Right renal cortex interstitium (tissue), 3 donors: ENCODE measurements at regions not wholly inside any gene's neighbourhood (a gene's known extent, or its start where the extent isn't known, plus 50 kb on each side); places are given as distances from the start of the nearest gene placed in this dataset.
A peak's percentile ranks its signal among the peaks of the same experiment; 100 is the strongest.

Experiments used
- DNase-seq, 3 donors: peaks; one replicate each; pipeline ENCODE4 v3.0.0-alpha.2; 2013; ENCODE audit warnings: low read depth in 3 of 3, low spot score in 2 of 3

DNA sequence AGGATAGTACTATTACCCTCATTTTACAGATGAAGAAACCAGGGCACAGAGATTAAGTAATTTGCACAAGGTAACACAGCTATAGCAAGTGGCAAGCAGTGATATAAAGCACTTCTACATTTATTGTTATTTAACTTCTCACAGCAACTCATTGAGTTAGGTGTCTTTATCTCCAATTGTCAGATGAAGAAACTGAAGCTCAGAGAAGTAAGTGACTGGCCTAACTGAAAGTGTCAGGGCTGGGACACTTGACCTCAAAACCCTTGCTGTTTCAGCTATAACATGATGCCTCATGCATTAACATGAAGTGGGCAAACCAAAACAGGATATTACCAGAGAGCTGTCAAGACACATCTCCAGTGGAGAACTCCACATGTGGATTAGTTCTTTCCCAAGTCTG, 65.8 kb upstream of the LEKR1 start:
- no peak for DNase-seq

DNA sequence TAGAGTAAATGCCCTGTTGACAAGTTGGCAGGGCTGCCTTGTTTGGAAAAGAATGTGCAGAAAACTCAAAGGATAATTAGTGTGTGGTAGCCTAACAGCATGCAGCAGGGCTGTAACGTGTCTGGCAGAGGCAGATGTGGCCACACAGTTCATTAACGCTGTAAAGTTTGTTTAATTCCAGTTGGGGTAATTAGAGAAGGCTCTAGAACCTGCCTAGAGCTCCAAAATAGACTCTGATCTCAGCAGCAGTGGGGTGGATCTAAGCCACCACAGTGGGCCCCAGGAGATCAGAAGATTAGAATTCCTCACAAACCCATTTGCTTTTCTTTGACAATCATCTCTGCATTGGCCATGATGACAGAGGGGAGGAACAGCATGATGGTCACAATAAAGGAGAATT, 65.1 kb upstream of the LEKR1 start:
- DNase-seq = no peak

DNA sequence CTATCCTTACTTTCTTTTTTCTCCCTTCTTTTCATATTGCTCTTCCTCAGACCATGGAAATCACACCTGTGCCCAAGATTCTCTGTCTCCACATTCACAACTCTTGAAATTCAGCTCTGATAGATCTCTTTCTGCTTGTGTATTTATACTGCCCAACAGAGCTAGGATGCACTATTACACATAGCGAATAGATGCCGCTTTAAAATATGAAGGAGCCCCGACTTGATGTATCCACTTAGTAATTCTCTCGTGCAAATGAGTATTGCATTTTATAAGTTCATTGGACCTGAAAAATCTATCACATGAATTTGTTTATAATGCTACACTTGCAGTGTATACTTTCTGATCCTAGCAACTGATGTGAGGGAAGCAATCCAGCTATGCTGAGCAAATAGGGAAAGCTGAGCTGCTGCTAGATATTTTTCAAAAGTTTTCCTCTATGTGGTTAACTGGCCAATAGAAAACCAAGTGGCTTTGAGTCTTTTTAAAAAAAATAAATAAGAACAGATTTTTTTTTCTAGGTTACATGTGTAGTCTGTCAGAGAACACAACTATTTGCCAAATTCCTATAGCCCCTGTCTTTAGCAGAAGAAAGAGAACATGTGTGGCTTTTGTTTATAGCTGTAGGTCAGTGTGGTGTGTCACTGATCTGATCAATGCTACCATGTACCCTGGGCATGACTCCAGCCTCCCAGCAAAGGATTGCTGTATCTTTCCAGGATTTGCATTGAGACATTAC, 64.3 kb upstream of the LEKR1 start:
- DNase-seq = no peak

DNA sequence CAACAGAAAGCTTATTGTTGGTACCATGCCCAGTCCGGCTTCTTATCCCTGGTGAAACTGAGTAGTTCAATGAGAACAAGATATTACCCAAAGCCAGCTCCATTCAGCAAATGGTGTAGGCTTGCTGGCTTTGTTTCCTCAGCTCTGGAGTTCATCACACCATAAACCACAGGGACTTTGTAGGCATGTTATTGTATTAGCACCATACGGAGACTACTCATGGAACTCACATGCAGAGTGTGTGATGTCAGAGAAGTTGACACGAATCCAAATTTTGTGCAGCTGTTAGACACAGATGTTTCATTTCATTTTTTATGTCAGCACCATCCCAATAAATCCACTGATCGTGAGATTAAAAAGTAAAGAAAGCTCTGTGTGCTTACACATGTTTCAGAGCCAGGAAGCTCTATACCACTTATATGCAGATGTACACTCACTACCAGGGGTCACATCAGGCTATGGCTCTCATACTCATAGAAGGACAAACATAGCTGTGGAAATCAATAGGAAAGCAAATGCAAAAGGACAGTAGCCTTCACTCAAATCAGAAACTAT, 63.4 kb upstream of the LEKR1 start:
- peak in 1 of 3 donors; percentile 59 for DNase-seq

DNA sequence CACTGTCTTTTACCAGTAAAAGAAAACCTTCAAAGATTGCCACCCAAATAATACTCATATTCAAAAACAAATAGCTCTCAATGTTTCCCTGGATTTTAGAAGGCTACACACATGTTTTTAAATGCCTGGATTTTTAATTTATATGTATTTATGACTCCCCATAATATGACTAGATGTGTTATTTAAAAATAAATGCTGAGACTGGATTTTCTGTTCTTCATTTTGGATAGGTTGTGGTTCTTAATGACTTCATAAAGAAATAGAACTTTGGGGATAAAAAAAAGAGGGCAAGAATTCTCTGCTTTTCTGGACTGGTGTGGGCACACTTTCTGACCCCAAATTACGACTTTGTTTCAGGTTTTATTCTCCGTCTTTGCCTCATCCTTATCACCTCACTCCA, 62.8 kb upstream of the LEKR1 start:
- no peak for DNase-seq

DNA sequence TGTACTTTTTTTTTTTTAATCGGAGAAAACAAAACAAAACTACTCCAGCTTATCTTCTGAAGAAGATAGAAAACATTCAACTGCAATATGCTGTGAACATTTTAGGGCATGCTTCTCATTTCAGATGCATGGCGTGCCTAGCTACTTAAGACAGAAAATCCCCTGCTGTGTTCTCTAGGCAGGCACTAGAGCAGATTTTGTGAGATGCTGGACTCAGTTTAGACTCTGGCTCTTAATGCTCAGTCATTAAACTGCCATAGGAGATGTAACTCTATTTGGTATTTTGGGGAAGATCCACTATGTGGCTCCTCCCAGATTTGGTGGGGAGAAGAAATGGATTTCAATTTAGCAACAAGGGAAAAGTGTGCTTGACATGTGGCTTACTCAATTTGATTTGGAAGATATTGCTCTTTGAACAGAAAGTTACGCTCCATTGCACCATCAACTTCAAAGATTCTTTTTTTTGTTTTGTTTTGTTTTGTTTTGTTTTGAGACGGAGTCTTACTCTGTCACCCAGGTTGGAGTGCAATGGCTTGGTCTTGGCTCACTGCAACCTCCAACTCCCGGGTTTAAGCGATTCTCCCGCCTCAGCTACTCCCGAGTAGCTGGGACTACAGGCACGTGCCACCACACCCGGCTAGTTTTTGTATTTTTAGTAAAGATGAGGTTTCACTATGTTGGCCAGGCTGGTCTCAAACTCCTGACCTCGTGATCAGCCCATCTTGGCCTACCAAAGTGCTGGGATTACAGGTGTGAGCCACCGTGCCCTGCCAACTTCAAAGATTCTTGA, 62.0 kb upstream of the LEKR1 start:
- no peak for DNase-seq

DNA sequence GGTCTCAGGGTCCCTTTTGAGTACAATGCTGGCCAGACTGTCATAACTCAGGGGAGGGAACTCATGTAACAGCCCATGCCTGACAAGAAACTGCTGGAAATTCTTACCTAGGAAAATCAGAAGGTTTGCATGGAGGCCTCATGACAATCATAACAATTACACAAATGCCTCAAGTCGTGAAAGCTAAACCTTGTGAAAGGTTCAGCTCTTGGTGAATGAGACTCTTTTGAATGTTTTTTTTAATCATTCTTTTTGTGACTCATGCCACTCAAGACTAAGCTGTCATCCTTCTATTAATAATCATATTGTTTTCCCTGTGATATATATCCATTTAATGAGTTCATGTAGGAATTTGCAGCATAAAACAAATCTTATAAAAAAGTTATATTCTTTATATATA, 61.4 kb upstream of the LEKR1 start:
- DNase-seq = no peak

DNA sequence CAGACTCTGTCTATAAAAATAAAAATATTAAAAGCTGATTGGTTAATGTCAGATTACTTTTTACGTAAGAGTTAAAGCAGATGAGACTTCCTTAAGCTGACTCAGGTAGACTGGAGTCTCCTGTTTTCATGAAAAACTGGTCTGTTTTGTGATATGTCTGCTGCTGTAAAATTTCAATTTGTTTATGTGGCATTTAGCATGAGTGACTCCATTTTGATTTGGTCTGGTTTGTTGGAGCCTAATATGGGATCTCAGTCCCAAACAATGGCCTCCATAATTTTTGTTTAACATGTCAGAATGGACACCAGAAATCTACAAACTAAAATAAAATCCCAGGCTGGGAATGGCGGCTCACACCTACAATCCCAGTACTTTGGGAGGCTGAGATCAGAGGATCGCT, 57.8 kb upstream of the LEKR1 start:
- DNase-seq = no peak

DNA sequence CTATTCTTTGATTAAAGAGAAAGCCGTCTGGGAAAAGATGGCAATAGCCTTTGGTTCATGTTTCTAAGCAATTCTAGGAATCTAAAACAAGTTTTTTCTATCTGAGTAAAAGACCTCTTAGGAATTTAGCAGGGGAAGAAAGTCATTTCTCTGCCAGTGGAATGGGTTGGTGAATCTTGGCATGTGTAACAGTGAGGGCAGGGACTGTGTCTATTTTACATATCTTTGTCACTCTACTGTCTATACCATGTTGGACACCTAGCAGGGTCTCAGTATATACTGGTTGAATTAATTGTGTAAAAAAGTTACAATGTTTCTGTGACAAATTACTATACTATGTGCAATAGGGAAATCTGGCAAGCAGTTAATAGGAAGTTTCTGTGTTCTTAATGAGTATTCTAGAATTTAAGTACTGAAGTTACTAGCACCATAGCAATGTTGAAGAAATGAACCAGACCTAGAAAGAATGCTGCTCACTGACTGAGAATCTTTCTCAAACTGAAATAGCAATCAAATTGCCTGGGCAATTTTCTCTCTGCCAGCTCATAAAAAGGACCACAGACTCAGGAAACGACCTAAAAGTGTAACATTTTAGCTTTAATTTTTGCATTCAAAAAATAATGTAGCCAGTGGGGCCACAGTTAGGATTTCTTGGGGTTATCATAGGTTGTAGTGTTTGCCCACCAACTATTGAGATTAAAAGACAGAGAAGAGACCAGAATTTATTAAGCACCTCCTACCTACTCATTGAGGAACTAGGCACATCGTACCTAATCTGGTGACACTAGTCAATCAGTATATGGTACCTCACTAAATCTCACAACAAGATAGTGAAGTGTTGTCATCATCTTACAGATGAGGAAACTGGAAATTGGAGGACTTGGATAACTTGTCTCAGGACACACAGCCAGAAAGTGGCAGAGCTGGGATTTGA, 56.2 kb upstream of the LEKR1 start:
- no peak for DNase-seq

DNA sequence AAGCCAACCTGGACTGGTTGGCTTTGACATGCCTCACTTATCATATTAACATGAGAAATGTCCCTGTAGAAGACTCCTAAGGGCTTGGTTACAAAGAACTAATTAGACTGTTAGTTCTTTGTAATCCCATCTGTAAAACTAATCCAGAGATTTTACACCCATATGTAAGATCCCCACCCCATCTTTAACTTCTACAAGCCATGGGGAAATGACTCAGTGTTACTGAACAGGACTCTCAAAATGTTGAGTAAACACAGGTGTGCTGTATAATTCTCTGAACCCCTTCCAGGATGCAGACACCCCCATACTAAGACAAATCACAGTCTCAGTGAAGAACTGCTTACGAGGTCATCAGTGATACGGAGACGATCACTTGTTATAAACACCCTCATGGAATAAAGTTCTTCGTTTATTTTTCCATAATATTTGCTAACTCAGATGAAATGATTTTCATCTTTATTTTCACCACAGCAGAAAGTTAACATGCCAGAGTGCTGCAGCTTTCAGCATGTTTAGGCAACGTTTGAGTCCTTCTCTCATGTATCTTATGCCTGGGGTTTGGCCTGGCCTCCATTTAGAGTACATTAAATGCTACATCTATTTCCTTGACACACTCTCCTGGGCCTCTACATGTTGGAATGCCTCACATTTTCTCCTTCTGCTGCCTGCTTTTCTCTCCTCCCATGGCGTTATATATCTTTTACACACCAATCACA, 55.3 kb upstream of the LEKR1 start:
- no peak for DNase-seq

DNA sequence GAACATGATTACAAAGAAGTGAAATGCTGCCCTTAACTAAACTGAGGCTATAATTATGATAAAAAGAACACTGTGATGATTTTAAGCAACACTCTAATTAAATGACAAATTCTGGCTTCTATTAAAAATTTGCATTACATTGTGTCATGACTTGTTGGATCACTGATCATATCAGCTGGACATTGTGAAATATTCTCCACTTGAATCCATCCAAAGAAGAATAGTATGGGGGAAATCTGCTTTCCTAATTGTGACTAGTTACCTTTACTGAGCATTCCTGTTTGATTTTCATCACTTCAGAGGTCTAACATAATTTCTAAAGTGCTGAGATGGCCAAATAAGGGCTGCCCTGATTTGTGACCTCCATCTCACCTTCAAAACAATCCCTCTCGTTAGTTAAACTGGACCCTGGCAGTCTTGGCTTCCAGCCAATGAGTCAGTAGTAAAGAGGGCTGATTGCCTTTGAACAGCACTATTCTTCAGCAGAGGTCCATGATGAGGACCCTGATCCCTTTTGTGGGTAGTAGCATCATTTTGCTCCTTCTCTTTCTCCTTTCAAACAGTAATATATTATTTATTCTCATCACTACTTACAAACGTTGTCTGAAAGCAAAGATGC, 53.5 kb upstream of the LEKR1 start:
- no peak for DNase-seq

DNA sequence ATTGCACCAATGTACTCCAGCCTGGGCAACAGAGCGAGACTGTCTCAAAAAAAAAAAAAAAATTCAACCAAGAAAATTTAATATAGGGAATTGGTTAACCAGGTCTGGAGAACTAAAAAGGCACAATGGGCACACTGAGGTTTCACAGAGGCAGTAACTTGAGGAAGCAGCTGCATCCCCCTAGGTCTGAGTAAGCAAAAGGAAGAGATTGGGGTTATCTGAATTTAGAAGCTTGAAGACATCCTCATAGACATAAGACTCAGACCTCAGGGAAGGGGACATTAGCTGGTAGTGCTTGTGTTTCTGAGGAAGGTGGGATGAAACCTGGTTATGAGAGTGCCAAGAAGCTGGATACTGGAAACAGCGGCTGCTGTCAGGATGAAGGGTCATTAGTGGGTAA, 50.1 kb upstream of the LEKR1 start:
- DNase-seq = no peak
